ENCODE measurements at regions not wholly inside any gene's neighbourhood (a gene's known extent, or its start where the extent isn't known, plus 50 kb on each side); places are given as distances from the start of the nearest gene placed in this dataset.
"Not testable (repeated sequence)": the region's sequence is repeated elsewhere in the genome, so short reads cannot be mapped to it uniquely, and the experiment has no call there.

GRCh38 chr4:180304321-180304720, 1938.9 kb upstream of the TENM3 start:
- Mint-ChIP-seq H3K27ac (no peak overlapping the region), H3K4me1 (no peaks in the 10 kb centered on the region), H3K9me3 (peaks cover 0 to 5% (median 4%) of the 10 kb centered on the region in 3 donors), H3K4me3 (no peak overlapping the region), H3K27me3 (no peaks in the 10 kb centered on the region), H3K36me3 (no peaks in the 10 kb centered on the region)

- Mint-ChIP-seq H3K4me1 (no peaks in the 10 kb centered on the region), H3K4me3 (no peak overlapping the region), H3K36me3 (no peaks in the 10 kb centered on the region), H3K27ac (no peak overlapping the region), H3K9me3 (peaks cover 1 to 6% (median 4%) of the 10 kb centered on the region in 3 donors), H3K27me3 (no peaks in the 10 kb centered on the region)
Measured at GRCh38 chr4:180310616-180311015, 1932.6 kb upstream of the TENM3 start.

GRCh38 chr4:180314972-180315371, 1928.2 kb upstream of the TENM3 start:
- H3K27me3 Mint-ChIP-seq: no peaks in the 10 kb centered on the region
- no peak overlapping the region for H3K27ac Mint-ChIP-seq
- peak overlapping the region in 1 of 4 donors; percentile 14 for H3K4me3 Mint-ChIP-seq
- H3K36me3 Mint-ChIP-seq: no peaks in the 10 kb centered on the region
- H3K9me3 Mint-ChIP-seq: peaks cover 0 to 15% (median 1%) of the 10 kb centered on the region in 3 donors
- H3K4me1 Mint-ChIP-seq: no peaks in the 10 kb centered on the region

- Mint-ChIP-seq H3K27ac (no peak overlapping the region), H3K9me3 (peaks cover 1 to 6% (median 3%) of the 10 kb centered on the region in 3 donors), H3K4me3 (no peak overlapping the region), H3K4me1 (no peaks in the 10 kb centered on the region), H3K36me3 (no peaks in the 10 kb centered on the region), H3K27me3 (no peaks in the 10 kb centered on the region)
Measured at GRCh38 chr4:180330521-180330920, 1912.7 kb upstream of the TENM3 start.

GRCh38 chr4:180333162-180333561, 1910.0 kb upstream of the TENM3 start:
- Mint-ChIP-seq H3K4me1 (no peaks in the 10 kb centered on the region), H3K27ac (no peak overlapping the region), H3K27me3 (no peaks in the 10 kb centered on the region), H3K4me3 (no peak overlapping the region), H3K36me3 (no peaks in the 10 kb centered on the region), H3K9me3 (peaks cover 0 to 5% (median 1%) of the 10 kb centered on the region in 3 donors)

GRCh38 chr4:180335566-180335965, 1907.6 kb upstream of the TENM3 start:
- Mint-ChIP-seq H3K36me3 (no peaks in the 10 kb centered on the region), H3K4me3 (no peak overlapping the region), H3K27ac (no peak overlapping the region), H3K9me3 (peaks cover 1 to 5% (median 2%) of the 10 kb centered on the region in 3 donors), H3K4me1 (no peaks in the 10 kb centered on the region), H3K27me3 (no peaks in the 10 kb centered on the region)

- Mint-ChIP-seq H3K4me1 (no peaks in the 10 kb centered on the region), H3K9me3 (peaks cover 1 to 5% (median 2%) of the 10 kb centered on the region in 3 donors), H3K27me3 (no peaks in the 10 kb centered on the region), H3K4me3 (no peak overlapping the region), H3K27ac (no peak overlapping the region), H3K36me3 (no peaks in the 10 kb centered on the region)
Measured at GRCh38 chr4:180336494-180337090, 1906.6 kb upstream of the TENM3 start.

GRCh38 chr4:180341926-180342325, 1901.3 kb upstream of the TENM3 start:
- H3K9me3 Mint-ChIP-seq: peaks cover 0 to 3% (median 2%) of the 10 kb centered on the region in 3 donors
- H3K27ac Mint-ChIP-seq: no peak overlapping the region
- no peaks in the 10 kb centered on the region for H3K4me1 Mint-ChIP-seq
- H3K4me3 Mint-ChIP-seq: no peak overlapping the region
- no peaks in the 10 kb centered on the region for H3K36me3 Mint-ChIP-seq
- no peaks in the 10 kb centered on the region for H3K27me3 Mint-ChIP-seq

- no peak overlapping the region for H3K27ac Mint-ChIP-seq
- H3K27me3 Mint-ChIP-seq: no peaks in the 10 kb centered on the region
- no peaks in the 10 kb centered on the region for H3K36me3 Mint-ChIP-seq
- H3K9me3 Mint-ChIP-seq: peaks cover 0 to 3% (median 0%) of the 10 kb centered on the region in 3 donors
- peaks cover 0 to 1% (median 0%) of the 10 kb centered on the region in 3 donors for H3K4me1 Mint-ChIP-seq
- no peak overlapping the region for H3K4me3 Mint-ChIP-seq
Measured at GRCh38 chr4:180350901-180351300, 1892.3 kb upstream of the TENM3 start.

- Mint-ChIP-seq H3K36me3 (no peaks in the 10 kb centered on the region), H3K4me3 (no peak overlapping the region), H3K27ac (no peak overlapping the region), H3K4me1 (no peaks in the 10 kb centered on the region), H3K9me3 (peaks cover 3 to 13% (median 4%) of the 10 kb centered on the region in 3 donors), H3K27me3 (no peaks in the 10 kb centered on the region)
Measured at GRCh38 chr4:180356766-180357165, 1886.4 kb upstream of the TENM3 start.

- H3K27ac Mint-ChIP-seq, H3K36me3 Mint-ChIP-seq, H3K4me3 Mint-ChIP-seq, H3K4me1 Mint-ChIP-seq, H3K27me3 Mint-ChIP-seq: not testable (repeated sequence)
- H3K9me3 Mint-ChIP-seq: peaks cover 3 to 17% (median 4%) of the 10 kb centered on the region in 3 donors
Measured at GRCh38 chr4:180360113-180360512, 1883.1 kb upstream of the TENM3 start.

- Mint-ChIP-seq H3K4me3 (no peak overlapping the region), H3K27ac (no peak overlapping the region), H3K4me1 (no peaks in the 10 kb centered on the region), H3K27me3 (no peaks in the 10 kb centered on the region), H3K9me3 (peaks cover 0 to 7% (median 4%) of the 10 kb centered on the region in 3 donors), H3K36me3 (no peaks in the 10 kb centered on the region)
Measured at GRCh38 chr4:180363815-180364214, 1879.4 kb upstream of the TENM3 start.

- no peak overlapping the region for H3K4me3 Mint-ChIP-seq
- no peaks in the 10 kb centered on the region for H3K27me3 Mint-ChIP-seq
- H3K9me3 Mint-ChIP-seq: peaks cover 0 to 3% (median 3%) of the 10 kb centered on the region in 3 donors
- no peak overlapping the region for H3K27ac Mint-ChIP-seq
- H3K36me3 Mint-ChIP-seq: no peaks in the 10 kb centered on the region
- H3K4me1 Mint-ChIP-seq: no peaks in the 10 kb centered on the region
Measured at GRCh38 chr4:180372691-180373090, 1870.5 kb upstream of the TENM3 start.

GRCh38 chr4:180377741-180378140, 1865.5 kb upstream of the TENM3 start:
- H3K4me3 Mint-ChIP-seq: no peak overlapping the region
- no peaks in the 10 kb centered on the region for H3K4me1 Mint-ChIP-seq

GRCh38 chr4:180380733-180381132, 1862.5 kb upstream of the TENM3 start:
- Mint-ChIP-seq H3K9me3 (peaks cover 0 to 4% (median 1%) of the 10 kb centered on the region in 3 donors), H3K36me3 (no peaks in the 10 kb centered on the region), H3K4me3 (no peak overlapping the region), H3K27me3 (no peaks in the 10 kb centered on the region), H3K4me1 (no peaks in the 10 kb centered on the region), H3K27ac (no peak overlapping the region)

More at GRCh38 chr4:180377741-180378140, 1865.5 kb upstream of the TENM3 start:
- Mint-ChIP-seq H3K27me3 (no peaks in the 10 kb centered on the region), H3K9me3 (peaks cover 0 to 3% (median 3%) of the 10 kb centered on the region in 3 donors), H3K27ac (peak overlapping the region in 1 of 3 donors; percentile 29), H3K36me3 (no peaks in the 10 kb centered on the region)

GRCh38 chr4:180391613-180392012, 1851.6 kb upstream of the TENM3 start:
- Mint-ChIP-seq H3K36me3 (no peaks in the 10 kb centered on the region), H3K9me3 (peaks cover 0 to 4% (median 0%) of the 10 kb centered on the region in 3 donors), H3K4me3 (no peak overlapping the region), H3K27me3 (no peaks in the 10 kb centered on the region), H3K4me1 (no peaks in the 10 kb centered on the region), H3K27ac (no peak overlapping the region)

Measured in IgD-negative memory B cell (primary cell).